GM12878 (cell line): ENCODE measurements at regions not wholly inside any gene's neighbourhood (a gene's known extent, or its start where the extent isn't known, plus 50 kb on each side); places are given as distances from the start of the nearest gene placed in this dataset.

Source experiments
- ATAC-seq: fragments of 200-7000 bp; cut with Tn5 transposase; 3 replicates; pipeline ENCODE4 v1.9.1; 2020; ENCODE audit warnings: mild to moderate bottlenecking, moderate library complexity
- BruUV-seq: library from RNA; stranded (reverse); fragments of 400-500 nt; replicated peaks from 2 replicates; lab custom pipeline; 2021; lab: Mats Ljungman, UMichigan
- CTCF ChIA-PET: fragments of 300-600 bp; sonication (Branson Sonifier 250); formaldehyde crosslinking; extraction: SDS; loops from one replicate; lab custom pipeline; 2021; ENCODE audit warnings: inconsistent platforms; lab: Yijun Ruan, JAX
- POLR2A ChIA-PET: fragments of 350-600 bp; formaldehyde crosslinking; extraction: SDS; loops from one replicate; lab custom pipeline; 2021; ENCODE audit warnings: inconsistent platforms; lab: Charles Lee
- RAD21 ChIA-PET: fragments of 300-600 bp; sonication (Branson Sonifier 250); formaldehyde crosslinking; loops from one replicate; lab custom pipeline; 2023; ENCODE audit warnings: antibody characterized with exemption; ENCODE audit not compliant: unreplicated experiment; lab: Charles Lee
- SMC1A ChIA-PET: fragments of 300-600 bp; sonication (Branson Sonifier 250); formaldehyde crosslinking; loops from one replicate; lab custom pipeline; 2023; ENCODE audit not compliant: unreplicated experiment, uncharacterized antibody; lab: Charles Lee
- DNase-seq: peaks from one replicate; pipeline ENCODE4 v3.0.0-alpha.2; 2011; ENCODE audit warnings: low read depth, low spot score
- FAIRE-seq: peaks from 3 replicates; lab custom pipeline; 2011; peaks lifted over from hg19 to GRCh38; lab: Jason Lieb, UNC
- H2AFZ ChIP-seq: 2 replicates; pipeline ENCODE4 v1.6.0; 2011; ENCODE audit warnings: low read depth, low read length, control low read depth; ENCODE audit not compliant: control insufficient read depth
- H3K27ac ChIP-seq: 2 replicates; pipeline ENCODE4 v1.5.1; 2011; ENCODE audit warnings: control low read depth; ENCODE audit not compliant: control insufficient read depth, insufficient read depth
- H3K27me3 ChIP-seq, 2 experiments: replicated peaks in 1 of 2; 2 replicates each; pipeline versions ENCODE4 v1.6.0 to v1.6.1; 2011; ENCODE audit warnings: low read length in 1 of 2; ENCODE audit not compliant: control insufficient read depth in 2 of 2, insufficient read depth in 2 of 2
- H3K36me3 ChIP-seq, 2 experiments: 2 replicates each; pipeline ENCODE4 v1.5.1; 2011; ENCODE audit warnings: low read length in 1 of 2; ENCODE audit not compliant: control insufficient read depth in 2 of 2, insufficient read depth in 2 of 2
- H3K4me1 ChIP-seq: 2 replicates; pipeline ENCODE4 v1.6.1; 2011; ENCODE audit warnings: mild to moderate bottlenecking, low read length, moderate library complexity, mixed read lengths; ENCODE audit not compliant: control insufficient read depth, insufficient read depth
- H3K4me2 ChIP-seq: 2 replicates; pipeline ENCODE4 v1.6.0; 2011; ENCODE audit warnings: control low read depth; ENCODE audit not compliant: control insufficient read depth, insufficient read depth
- H3K4me3 ChIP-seq: fragments of 200-600 bp; sonication (generic); 2 replicates; pipeline ENCODE4 v1.5.1; 2016
- H3K79me2 ChIP-seq: 2 replicates; pipeline ENCODE4 v1.6.0; 2011; ENCODE audit warnings: low read length; ENCODE audit not compliant: control insufficient read depth, insufficient read depth
- H3K9ac ChIP-seq: 2 replicates; pipeline ENCODE4 v1.8.0; 2011; ENCODE audit warnings: low read length, control low read depth, mixed read lengths; ENCODE audit not compliant: control insufficient read depth, insufficient read depth
- H3K9me3 ChIP-seq: replicated peaks from 3 replicates; pipeline ENCODE4 v1.5.1; 2011; ENCODE audit warnings: mild to moderate bottlenecking, low read length; ENCODE audit not compliant: control insufficient read depth, insufficient read depth
- H4K20me1 ChIP-seq: 2 replicates; pipeline ENCODE4 v1.6.0; 2011; ENCODE audit not compliant: control insufficient read depth, insufficient read depth
- BMI1 ChIP-seq: fragments of 450-650 bp; IDR thresholded peaks from 2 replicates; pipeline ENCODE4 v1.6.1; 2016; ENCODE audit warnings: mild to moderate bottlenecking, moderate library complexity, borderline replicate concordance
- CEBPB ChIP-seq, 2 experiments: fragments of 150-350 bp in 1 of 2; IDR thresholded peaks; 2 replicates each; pipeline ENCODE4 v1.6.1; 2012 to 2014; ENCODE audit warnings: low read depth in 2 of 2, low read length in 2 of 2, borderline replicate concordance in 1 of 2, inconsistent platforms in 1 of 2
- ESRRA ChIP-seq: IDR thresholded peaks from 2 replicates; pipeline ENCODE4 v1.6.1; 2012; ENCODE audit warnings: mild to moderate bottlenecking, low read length, improper control_type of control experiment
- FOS ChIP-seq: IDR thresholded peaks from 3 replicates; pipeline ENCODE4 v1.6.1; 2011; ENCODE audit warnings: borderline replicate concordance; ENCODE audit not compliant: insufficient read length; ENCODE audit errors: extremely low read depth
- GABPA ChIP-seq: IDR thresholded peaks from 2 replicates; pipeline ENCODE4 v1.6.1; 2014; ENCODE audit warnings: antibody characterized with exemption, low read depth, mild to moderate bottlenecking, inconsistent platforms
- IKZF2 ChIP-seq, 2 experiments: fragments of 450-650 bp; IDR thresholded peaks; 2 replicates each; pipeline ENCODE4 v1.6.1; 2017; ENCODE audit warnings: mild to moderate bottlenecking in 2 of 2, moderate library complexity in 2 of 2
- JUND ChIP-seq: IDR thresholded peaks from 2 replicates; pipeline ENCODE4 v1.6.1; 2012; ENCODE audit warnings: low read depth, mild to moderate bottlenecking, low read length, improper control_type of control experiment, moderate library complexity
- MEF2B ChIP-seq: fragments of 450-650 bp; IDR thresholded peaks from 2 replicates; pipeline ENCODE4 v1.6.1; 2018; ENCODE audit warnings: mild to moderate bottlenecking, moderate library complexity; ENCODE audit not compliant: partially characterized antibody, poor library complexity, severe bottlenecking
- MXI1 ChIP-seq: fragments of 150-350 bp; IDR thresholded peaks from 2 replicates; pipeline ENCODE4 v1.6.1; 2011; ENCODE audit warnings: low read depth, mild to moderate bottlenecking, inconsistent platforms, low read length, improper control_type of control experiment
- NFYB ChIP-seq: IDR thresholded peaks from 2 replicates; pipeline ENCODE4 v1.6.1; 2011; ENCODE audit warnings: low read depth, mild to moderate bottlenecking, low read length, improper control_type of control experiment, moderate library complexity; ENCODE audit not compliant: insufficient read depth
- NR2F1 ChIP-seq: fragments of 450-650 bp; conservative IDR thresholded peaks from 2 replicates; pipeline ENCODE4 v1.6.1; 2017; ENCODE audit warnings: mild to moderate bottlenecking
- SMAD1 ChIP-seq: fragments of 450-650 bp; IDR thresholded peaks from 2 replicates; pipeline ENCODE4 v1.6.1; 2018; ENCODE audit warnings: mild to moderate bottlenecking, low read depth; ENCODE audit not compliant: partially characterized antibody
- ZSCAN29 ChIP-seq: fragments of 450-650 bp; IDR thresholded peaks from 2 replicates; pipeline ENCODE4 v1.6.1; 2017; ENCODE audit warnings: mild to moderate bottlenecking, moderate library complexity
- WGBS: methylation state at CpG from one replicate; pipeline ENCODE4 v1.1.6; 2016; ENCODE audit warnings: low lambda C conversion rate; ENCODE audit not compliant: insufficient replicate concordance, insufficient coverage; ENCODE audit errors: missing lambda C conversion rate; 5-methylcytosine and 5-hydroxymethylcytosine counted together
- in situ Hi-C: fragments of 300-500 bp; cut with MboI; formaldehyde crosslinking; loops from 9 replicates; pipeline ENCODE4 v1.14.3; 2018; ENCODE audit warnings: mixed read lengths
- intact Hi-C: fragments of 100-400 bp; cut with micrococcal nuclease; formaldehyde crosslinking; loops from one replicate; pipeline ENCODE4 v1.14.2; 2022; ENCODE audit not compliant: unreplicated experiment
- TF ChIP-seq, protein P1 (sequence below): IDR thresholded peaks from 2 replicates; pipeline ENCODE4 v1.6.1; 2011; ENCODE audit warnings: low read depth, low read length, improper control_type of control experiment, borderline replicate concordance
- TF ChIP-seq, protein P2 (sequence below): IDR thresholded peaks from 2 replicates; pipeline ENCODE4 v1.6.1; 2011; ENCODE audit warnings: low read depth, mild to moderate bottlenecking, low read length, moderate library complexity, borderline replicate concordance; ENCODE audit errors: extremely low read depth
- TF ChIP-seq, protein P3 (sequence below): fragments of 450-650 bp; IDR thresholded peaks from 2 replicates; pipeline ENCODE4 v1.6.1; 2017; ENCODE audit warnings: mild to moderate bottlenecking, moderate library complexity
- TF ChIP-seq, protein P4 (sequence below): IDR thresholded peaks from 2 replicates; pipeline ENCODE4 v1.6.1; 2012; ENCODE audit warnings: low read depth, low read length, improper control_type of control experiment

DNA sequence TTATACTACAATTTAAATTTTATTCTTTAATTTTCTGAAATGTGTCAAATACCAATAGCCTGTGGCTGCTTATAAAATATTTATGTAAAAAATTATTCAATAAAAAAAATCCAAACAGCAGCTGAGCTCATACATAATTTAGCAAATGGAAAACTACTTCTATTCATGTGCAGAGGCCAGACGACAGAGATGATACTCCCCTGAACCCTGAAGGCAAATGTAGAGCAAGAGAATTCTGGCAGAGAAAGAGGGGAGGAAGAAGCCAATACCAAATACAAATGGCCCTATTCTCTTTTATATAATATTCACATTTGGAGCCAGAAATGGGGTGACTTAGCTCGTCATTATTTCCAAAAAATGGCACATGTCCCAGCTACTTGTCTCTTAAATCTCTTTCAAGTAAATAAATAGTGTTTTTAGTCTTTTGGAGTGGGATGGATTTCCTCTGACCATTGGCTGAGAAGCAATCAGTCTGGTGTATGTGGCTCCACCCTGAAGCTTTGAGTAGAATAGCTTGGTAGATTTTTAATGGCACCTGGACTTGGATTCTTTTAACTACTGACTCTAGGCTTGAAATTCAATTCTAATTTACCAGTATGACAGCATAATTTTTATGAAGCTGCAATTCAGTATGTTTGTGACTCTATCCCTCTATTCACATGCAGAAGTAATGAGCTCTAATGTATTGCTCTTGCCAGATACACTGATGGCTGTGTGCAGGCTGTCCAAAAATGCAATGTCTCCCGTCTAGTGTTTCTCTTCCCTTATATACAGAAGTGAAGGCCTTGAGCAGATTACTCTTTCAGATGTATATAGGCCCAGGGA is 113.4 kb upstream of the SCAF11 start:
- no peaks in the 10 kb centered on the region for H4K20me1 ChIP-seq
- H3K4me2 ChIP-seq, result no peak overlapping the region
- 10% methylated on average over 3 of the region's 3 CpGs for WGBS
- ChIA-PET CTCF (interaction anchor here (1.2 to 1.7 kb wide), 3 partner anchors 21 to 31 kb away, joined by 3 to 15 read pairs (median 3); no protein-coding TSS in a partner anchor), POLR2A (no interaction called here), RAD21 (interaction anchor here (1.0 kb wide), 1 partner anchor 21 kb away, joined by 3 read pairs; no protein-coding TSS in a partner anchor), SMC1A (interaction anchor here (0.7 to 2.6 kb wide), 5 partner anchors 18 to 36 kb away, joined by 3 to 8 read pairs (median 3); no protein-coding TSS in a partner anchor)
- H3K27ac ChIP-seq, result no peak overlapping the region
- FAIRE-seq (no peak), DNase-seq (no peak), ATAC-seq (no peak)
- no peak overlapping the region for H3K9ac ChIP-seq
- no peak overlapping the region for H3K4me3 ChIP-seq
- in situ Hi-C loops (no loop called here), intact Hi-C loops (no loop called here)
- H3K36me3 ChIP-seq, result no peaks in the 10 kb centered on the region
- peaks cover 9% of the 10 kb centered on the region; the same call in 1 of the 2 replicates for H3K4me1 ChIP-seq
- no peaks in the 10 kb centered on the region for H3K27me3 ChIP-seq
- no peaks in the 10 kb centered on the region for H3K79me2 ChIP-seq
- no peaks in the 10 kb centered on the region; the same call in 2 of the 3 replicates for H3K9me3 ChIP-seq
- H2AFZ ChIP-seq, result no peak overlapping the region
- no TSS peak for BruUV-seq
- TF ChIP-seq FOS (no peak), NFYB (no peak), MEF2B (no peak), BMI1 (no peak), CEBPB (IDR thresholded peaks at IDR 0.05; ENCODE audit: borderline replicate concordance in 1 of 2, low read depth in 2 of 2, low read length in 2 of 2) (no peak), JUND (no peak), IKZF2 (IDR thresholded peaks at IDR 0.05) (no peak), ZSCAN29 (no peak), GABPA (no peak), NR2F1 (no peak), MXI1 (no peak), SMAD1 (no peak), ESRRA (no peak)
- TF ChIP-seq, protein P1, sequence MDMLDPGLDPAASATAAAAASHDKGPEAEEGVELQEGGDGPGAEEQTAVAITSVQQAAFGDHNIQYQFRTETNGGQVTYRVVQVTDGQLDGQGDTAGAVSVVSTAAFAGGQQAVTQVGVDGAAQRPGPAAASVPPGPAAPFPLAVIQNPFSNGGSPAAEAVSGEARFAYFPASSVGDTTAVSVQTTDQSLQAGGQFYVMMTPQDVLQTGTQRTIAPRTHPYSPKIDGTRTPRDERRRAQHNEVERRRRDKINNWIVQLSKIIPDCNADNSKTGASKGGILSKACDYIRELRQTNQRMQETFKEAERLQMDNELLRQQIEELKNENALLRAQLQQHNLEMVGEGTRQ, result no peak
- TF ChIP-seq, protein P2, sequence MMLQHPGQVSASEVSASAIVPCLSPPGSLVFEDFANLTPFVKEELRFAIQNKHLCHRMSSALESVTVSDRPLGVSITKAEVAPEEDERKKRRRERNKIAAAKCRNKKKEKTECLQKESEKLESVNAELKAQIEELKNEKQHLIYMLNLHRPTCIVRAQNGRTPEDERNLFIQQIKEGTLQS, result no peak
- TF ChIP-seq, protein P3, sequence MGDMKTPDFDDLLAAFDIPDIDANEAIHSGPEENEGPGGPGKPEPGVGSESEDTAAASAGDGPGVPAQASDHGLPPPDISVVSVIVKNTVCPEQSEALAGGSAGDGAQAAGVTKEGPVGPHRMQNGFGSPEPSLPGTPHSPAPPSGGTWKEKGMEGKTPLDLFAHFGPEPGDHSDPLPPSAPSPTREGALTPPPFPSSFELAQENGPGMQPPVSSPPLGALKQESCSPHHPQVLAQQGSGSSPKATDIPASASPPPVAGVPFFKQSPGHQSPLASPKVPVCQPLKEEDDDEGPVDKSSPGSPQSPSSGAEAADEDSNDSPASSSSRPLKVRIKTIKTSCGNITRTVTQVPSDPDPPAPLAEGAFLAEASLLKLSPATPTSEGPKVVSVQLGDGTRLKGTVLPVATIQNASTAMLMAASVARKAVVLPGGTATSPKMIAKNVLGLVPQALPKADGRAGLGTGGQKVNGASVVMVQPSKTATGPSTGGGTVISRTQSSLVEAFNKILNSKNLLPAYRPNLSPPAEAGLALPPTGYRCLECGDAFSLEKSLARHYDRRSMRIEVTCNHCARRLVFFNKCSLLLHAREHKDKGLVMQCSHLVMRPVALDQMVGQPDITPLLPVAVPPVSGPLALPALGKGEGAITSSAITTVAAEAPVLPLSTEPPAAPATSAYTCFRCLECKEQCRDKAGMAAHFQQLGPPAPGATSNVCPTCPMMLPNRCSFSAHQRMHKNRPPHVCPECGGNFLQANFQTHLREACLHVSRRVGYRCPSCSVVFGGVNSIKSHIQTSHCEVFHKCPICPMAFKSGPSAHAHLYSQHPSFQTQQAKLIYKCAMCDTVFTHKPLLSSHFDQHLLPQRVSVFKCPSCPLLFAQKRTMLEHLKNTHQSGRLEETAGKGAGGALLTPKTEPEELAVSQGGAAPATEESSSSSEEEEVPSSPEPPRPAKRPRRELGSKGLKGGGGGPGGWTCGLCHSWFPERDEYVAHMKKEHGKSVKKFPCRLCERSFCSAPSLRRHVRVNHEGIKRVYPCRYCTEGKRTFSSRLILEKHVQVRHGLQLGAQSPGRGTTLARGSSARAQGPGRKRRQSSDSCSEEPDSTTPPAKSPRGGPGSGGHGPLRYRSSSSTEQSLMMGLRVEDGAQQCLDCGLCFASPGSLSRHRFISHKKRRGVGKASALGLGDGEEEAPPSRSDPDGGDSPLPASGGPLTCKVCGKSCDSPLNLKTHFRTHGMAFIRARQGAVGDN, result no peak
- TF ChIP-seq, protein P4, sequence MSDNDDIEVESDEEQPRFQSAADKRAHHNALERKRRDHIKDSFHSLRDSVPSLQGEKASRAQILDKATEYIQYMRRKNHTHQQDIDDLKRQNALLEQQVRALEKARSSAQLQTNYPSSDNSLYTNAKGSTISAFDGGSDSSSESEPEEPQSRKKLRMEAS, result no peak
